H4 (cell line): ENCODE measurements at regions not wholly inside any gene's neighbourhood (a gene's known extent, or its start where the extent isn't known, plus 50 kb on each side); places are given as distances from the start of the nearest gene placed in this dataset.
"Not testable (repeated sequence)": the region's sequence is repeated elsewhere in the genome, so short reads cannot be mapped to it uniquely, and the experiment has no call there.

Experiments used
- DNase-seq: peaks from one replicate; pipeline ENCODE4 v3.0.0-alpha.2; 2015; ENCODE audit warnings: low spot score

- DNase-seq = peak; percentile 92
Measured at GRCh38 chr7:25069900-25070443, 55.1 kb downstream of the CYCS start.

GRCh38 chr7:25068502-25069213, 56.4 kb downstream of the CYCS start:
- no peak for DNase-seq

- no peak for DNase-seq
Measured at GRCh38 chr7:25067726-25068501, 57.1 kb downstream of the CYCS start.

DNA sequence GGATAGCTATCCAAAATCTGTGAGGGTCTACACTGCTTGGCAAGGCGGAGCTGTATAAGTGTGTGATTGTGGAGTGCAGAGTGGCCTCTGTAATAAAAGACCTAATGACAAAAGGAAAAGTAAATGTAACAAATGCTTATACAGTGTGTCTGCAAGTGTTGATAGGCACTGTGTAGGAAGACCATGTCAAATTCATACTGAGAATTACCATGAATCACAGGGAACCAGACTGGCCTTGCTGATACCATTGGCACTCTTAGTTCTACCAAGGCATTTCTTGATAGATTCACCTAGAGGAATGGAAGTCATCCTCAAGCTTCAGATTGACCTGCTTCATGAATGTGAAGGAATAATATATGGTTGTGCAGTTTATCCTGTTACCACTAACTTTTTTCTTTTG, 58.8 kb downstream of the CYCS start:
- DNase-seq = no peak

GRCh38 chr7:25062380-25062779, 62.7 kb downstream of the CYCS start:
- no peak for DNase-seq

DNA sequence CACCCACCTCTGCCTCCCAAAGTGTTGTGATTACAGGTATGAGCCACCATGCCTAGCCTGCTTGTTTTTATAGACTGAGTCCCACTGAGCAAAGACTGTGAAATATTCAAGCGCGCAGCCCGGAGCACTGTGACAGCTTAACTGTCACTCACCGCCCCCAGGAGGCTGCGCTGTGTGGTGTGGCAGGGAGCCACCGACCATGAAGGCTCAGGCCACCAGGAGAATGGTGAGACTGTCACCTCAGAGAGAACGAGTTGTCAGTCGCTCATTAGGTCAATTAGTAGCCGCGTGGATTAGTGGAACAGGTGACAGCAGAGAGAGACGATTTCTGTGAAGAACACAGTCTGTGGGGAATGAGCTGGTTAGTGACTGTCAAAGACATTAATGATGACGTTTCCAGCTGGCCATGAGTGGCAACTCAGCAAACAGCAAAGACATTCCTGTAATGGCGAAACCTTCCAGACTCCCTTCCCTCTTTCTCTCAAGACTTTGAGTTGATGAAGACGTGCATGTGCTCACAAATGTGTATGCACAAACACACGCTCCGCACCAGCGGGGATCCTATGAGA, 64.5 kb downstream of the CYCS start:
- DNase-seq = no peak

- DNase-seq = no peak
Measured at GRCh38 chr7:25059576-25059975, 65.5 kb downstream of the CYCS start.

GRCh38 chr7:25056368-25056767, 68.7 kb downstream of the CYCS start:
- DNase-seq = no peak

DNA sequence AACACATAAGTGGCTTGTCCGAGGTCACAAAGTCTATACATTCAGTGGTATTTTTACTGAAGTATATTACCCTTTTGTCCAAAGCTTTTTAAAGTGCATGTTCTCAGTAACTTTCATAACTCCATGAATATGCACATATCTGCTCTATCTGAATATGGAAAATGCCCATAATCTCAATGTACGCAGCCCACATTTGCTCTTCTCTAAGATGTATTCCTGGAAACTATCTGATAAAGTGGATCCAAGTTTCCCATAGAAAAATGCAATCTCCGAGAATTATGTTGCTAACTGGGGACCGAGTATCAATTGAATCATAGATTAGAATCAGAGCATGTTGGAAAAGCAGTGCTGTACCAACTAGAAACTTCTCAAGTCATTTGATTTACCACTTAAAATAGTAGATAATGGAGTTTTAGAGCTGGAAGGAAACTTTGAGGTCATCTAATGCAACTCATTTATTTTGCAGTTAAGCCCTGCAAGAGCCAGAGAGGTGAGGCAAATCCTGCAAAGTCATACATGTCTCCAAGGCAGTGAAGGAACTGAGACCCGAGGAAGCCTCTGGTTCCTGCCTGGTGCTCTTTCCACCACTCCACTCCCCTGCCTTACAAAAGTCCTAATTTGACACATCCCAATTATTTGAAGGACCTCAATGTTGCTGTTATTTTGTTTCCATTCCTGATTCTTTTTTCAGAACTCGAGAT, 69.4 kb downstream of the CYCS start:
- DNase-seq = no peak

GRCh38 chr7:25054819-25055519, 70.1 kb downstream of the CYCS start:
- no peak for DNase-seq

DNA sequence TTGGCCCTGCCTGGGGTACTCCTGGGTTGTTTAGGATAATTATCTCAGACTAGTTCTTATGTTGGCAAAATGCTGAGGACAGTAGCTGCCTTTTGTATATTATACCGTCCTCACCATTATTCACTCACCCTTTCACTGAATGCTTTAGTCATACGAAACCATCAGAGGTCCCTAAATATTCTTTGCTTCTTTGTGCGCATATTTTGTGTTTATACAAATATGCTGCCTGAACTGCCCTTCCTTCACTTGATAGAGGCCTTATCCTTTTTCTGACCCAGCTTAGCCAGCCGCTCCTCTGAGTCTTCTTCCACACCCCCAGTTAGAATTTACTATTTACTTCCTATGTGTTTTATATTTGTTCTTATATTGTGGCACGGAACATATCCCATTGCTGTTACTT, 70.2 kb upstream of the OSBPL3 start:
- DNase-seq = no peak

DNA sequence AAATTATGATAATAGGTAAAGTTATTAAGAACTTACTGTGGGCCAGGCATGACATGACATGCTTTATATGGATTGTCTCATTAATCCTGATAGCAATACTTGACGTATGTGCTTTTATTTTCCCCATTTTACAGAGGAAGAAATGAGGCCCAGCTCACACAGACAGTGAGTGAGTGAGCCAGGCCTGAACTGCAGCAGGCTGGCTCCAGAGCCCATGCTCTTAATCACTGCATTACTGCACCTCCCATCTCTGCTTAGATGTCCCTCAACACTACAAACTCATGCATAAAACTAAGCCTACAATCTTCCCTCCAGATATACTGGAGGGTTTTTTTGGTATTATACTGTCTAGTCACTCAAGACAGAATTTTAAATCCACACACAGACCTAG, 68.5 kb upstream of the OSBPL3 start:
- DNase-seq = no peak

DNA sequence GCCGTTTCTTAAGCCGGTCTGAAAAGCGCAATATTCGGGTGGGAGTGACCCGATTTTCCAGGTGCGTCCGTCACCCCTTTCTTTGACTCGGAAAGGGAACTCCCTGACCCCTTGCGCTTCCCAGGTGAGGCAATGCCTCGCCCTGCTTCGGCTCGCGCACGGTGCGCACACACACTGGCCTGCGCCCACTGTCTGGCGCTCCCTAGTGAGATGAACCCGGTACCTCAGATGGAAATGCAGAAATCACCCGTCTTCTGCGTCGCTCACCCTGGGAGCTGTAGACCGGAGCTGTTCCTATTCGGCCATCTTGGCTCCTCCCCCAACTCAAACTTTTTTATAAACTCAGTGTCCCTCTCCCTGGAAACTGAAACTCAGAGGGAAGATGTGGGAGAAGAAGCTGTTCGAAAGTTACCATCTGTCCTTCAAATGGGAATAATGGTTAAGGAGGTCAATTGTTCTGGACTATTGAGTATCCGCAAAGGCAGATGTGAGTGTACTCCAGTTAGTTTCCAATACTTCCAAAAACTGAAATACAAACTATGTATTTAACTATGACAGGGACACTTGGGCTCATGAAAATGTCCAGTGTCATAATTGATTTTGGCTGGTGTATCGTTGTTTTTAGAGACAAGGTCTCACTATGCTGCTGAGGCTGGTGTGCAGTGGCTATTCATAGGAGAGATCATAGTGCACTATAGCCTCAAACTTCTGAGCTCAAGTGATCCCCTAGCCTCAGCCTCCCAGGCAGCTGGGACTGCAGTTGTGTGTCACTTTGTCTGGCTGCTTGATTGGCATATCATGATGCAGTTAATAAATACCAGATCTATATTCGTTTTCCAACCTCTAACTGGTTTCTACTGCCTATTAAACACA, 67.8 kb upstream of the OSBPL3 start:
- DNase-seq = not testable (repeated sequence)

DNA sequence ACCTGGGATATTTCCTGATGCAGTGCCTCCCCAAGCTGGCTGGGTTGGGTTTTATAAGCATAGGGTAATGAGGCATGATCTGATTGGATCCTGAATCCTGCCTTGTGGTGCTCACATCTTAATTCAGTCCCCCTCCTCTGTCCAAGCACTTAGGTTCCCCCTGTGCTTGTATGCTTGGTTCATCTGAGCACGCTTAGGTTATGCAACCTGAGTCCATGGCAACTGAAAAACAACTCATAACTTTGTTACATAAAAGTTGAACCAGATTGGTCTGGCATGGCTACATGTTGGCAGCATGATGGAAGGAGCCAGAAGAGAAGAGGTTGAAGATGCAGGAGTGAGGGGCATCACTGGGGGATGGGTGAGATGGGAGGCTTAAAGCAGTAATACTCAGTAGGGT, 57.3 kb upstream of the OSBPL3 start:
- no peak for DNase-seq

DNA sequence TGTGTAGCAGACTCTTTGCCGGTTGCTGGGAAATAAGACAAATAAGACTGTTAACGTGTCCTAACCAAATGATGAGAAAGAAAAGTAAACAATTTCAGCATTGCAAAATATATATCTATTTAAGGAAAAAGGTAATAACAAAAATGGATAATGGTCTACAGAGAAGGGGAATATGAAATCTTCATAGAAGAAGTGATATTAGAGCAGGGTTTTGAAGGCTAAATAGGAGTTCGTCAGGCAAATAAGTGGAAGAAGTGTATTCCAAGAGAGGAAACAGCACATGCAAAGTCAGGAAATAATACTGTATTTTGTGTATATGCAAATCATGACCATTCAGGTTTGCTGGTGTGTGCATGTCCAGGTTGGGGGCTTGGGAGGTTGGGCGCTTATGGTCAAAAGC, 55.3 kb upstream of the OSBPL3 start:
- DNase-seq = no peak

GRCh38 chr7:25034136-25034535, 54.2 kb upstream of the OSBPL3 start:
- DNase-seq = no peak

DNA sequence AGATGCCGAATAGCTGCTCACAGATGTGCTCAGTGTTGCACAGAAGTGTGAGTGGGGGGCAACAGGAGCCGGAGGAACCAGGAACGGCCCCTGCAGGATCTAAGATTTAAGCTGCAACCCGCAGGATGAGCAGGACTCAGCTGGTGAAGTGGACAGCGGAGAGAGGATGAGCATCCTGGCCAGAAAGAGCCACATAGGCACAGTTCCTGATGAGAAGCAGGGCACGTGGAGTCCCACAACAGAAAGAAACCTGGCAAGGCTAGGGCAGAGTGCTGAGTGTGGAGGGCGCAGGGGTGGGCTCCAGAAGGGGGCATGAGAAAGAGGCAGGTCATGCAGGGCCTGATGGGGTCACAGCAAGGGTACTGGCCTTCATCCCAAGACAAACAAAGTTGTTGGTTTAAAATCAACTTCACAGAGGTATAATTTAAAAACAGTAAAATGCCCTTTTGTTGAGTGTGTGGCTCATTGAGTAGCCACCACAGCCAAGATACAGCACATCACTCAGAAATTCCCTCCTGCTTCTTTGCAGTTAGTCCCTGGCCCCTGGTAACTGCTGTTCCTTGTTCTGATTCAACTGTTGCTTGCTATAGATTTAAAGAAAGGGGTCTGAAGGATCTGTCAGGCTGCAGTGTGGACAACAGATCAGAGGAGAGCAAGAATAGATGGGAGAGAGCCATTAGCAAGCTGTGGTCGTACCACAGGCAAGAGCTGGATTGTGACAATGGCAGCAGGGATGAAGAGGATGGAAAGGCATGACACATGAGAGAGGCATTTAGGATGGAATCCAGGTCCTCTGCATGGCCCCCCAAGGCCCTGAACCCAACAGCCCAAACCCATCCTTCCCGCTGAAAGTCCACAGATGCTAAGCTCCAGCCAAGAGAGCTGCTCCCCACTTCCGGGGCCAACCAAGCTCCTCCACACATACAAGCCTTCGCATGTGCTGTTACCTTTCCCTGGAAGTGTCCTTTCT, 53.1 kb upstream of the OSBPL3 start:
- no peak for DNase-seq

GRCh38 chr7:25031432-25031831, 51.5 kb upstream of the OSBPL3 start:
- DNase-seq = peak; percentile 41

DNA sequence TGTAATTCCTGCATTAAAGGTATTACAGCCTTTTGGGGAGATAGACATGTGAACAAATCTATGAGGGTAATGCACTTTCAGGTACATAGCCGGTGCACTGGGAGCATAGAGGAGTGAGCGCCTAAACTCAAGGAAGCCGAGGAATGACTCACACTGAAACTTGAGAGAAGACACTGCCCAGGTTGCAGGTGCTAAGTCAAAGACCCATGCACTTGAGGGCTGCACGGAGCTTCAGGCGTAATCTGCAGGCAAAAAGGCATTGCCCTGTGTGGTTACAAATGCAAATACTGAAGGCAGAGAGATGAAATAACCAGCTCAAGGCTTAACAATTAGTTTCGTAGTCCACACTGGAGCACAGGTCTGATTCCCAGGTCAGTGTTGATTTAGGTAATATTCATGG, 51.0 kb upstream of the OSBPL3 start:
- DNase-seq = no peak
